ENCODE measurements at regions not wholly inside any gene's neighbourhood (a gene's known extent, or its start where the extent isn't known, plus 50 kb on each side); places are given as distances from the start of the nearest gene placed in this dataset.
A peak's percentile ranks its signal among the peaks of the same experiment; 100 is the strongest.

DNA sequence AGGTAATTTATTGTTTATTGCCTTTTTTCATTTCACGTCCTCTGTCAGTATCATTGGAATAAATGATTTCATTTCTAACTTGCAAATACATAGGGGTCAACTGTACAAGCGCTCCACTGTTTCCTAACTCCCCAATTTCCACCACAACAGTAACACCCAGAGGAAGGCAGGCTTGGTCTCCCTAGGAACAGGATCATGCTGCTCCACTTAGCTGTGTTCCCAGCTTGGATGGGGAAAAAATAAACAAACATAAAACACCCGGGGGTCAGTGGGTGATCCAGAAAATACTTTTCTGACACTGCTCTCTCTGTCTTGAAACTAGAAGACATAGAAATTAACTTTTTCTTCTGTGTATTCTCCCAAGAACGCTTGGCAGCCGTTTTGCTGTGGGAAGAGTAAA, 772.5 kb downstream of the TRIML1 start:
- TF ChIP-seq CTCF (IDR thresholded peaks at IDR 0.05; ENCODE audit: insufficient read depth, low read depth, low read length, missing control alignments) = no peak
- no peak for DNase-seq (ENCODE audit: low read depth)
- no peak overlapping the region for H3K4me3 ChIP-seq (ENCODE audit: low read length)

- no peak overlapping the region for H3K4me3 ChIP-seq (ENCODE audit: low read length)
- no peak for TF ChIP-seq CTCF (IDR thresholded peaks at IDR 0.05; ENCODE audit: insufficient read depth, low read depth, low read length, missing control alignments)
- no peak for DNase-seq (ENCODE audit: low read depth)
Measured at GRCh38 chr4:188915175-188915574, 775.9 kb downstream of the TRIML1 start.

DNA sequence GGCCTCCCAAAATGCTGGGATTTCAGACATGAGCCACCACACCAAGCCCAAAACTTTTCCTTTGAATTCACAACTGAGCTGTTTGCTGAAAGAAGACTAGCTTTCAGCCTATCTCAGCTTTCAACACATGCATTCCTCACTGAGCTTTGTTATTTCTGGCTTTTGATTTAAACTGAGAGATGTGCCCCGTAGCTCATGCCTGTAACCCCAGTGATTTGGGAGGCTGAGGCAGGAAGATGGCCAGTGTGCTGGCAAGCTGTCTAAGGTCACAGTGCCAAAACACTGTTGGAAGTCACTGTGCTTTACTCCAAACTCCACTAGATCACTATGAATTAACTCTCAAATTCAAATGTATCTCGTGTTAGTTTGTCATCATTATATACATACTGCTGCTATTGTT, 779.5 kb downstream of the TRIML1 start:
- no peak for TF ChIP-seq CTCF (IDR thresholded peaks at IDR 0.05; ENCODE audit: insufficient read depth, low read depth, low read length, missing control alignments)
- H3K4me3 ChIP-seq (ENCODE audit: low read length) = no peak overlapping the region
- DNase-seq (ENCODE audit: low read depth) = no peak

- H3K4me3 ChIP-seq (ENCODE audit: low read length) = no peak overlapping the region
- peak; percentile 10 for DNase-seq (ENCODE audit: low read depth)
- no peak for TF ChIP-seq CTCF (IDR thresholded peaks at IDR 0.05; ENCODE audit: insufficient read depth, low read depth, low read length, missing control alignments)
Measured at GRCh38 chr4:188930822-188931221, 791.6 kb downstream of the TRIML1 start.

GRCh38 chr4:188934320-188934962, 795.2 kb downstream of the TRIML1 start:
- TF ChIP-seq CTCF (IDR thresholded peaks at IDR 0.05; ENCODE audit: insufficient read depth, low read depth, low read length, missing control alignments) = no peak
- peak; percentile 96 for DNase-seq (ENCODE audit: low read depth)
- no peak overlapping the region for H3K4me3 ChIP-seq (ENCODE audit: low read length)

DNA sequence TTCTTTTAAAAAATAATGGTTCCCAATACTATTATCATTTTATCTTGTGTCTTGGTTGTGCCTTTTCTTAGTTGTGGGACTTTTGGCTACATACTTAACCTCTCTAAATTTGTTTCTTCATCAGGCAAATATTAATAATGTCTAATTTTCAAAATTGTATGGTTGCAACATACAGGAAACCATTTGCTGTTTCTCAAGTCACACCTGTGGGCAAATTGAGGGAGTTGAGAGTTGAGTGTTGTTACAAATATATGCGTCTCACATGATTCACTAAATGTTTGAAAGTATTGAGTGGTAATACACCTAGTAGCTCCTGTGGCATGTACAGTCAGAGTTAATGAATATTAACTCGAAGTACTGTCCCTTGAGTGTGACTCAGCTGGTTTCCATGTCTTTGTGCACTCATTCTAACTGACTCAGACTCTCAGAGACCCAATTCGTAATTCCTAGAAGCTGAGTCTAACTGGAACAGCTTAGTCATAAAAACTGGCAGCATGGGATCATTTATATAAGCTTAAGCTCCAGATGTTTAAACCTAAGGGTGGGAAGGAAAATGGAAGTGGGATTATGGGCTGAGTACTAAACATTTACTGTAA, 802.4 kb downstream of the TRIML1 start:
- TF ChIP-seq CTCF (IDR thresholded peaks at IDR 0.05; ENCODE audit: insufficient read depth, low read depth, low read length, missing control alignments) = no peak
- DNase-seq (ENCODE audit: low read depth) = peak; percentile 99
- no peak overlapping the region for H3K4me3 ChIP-seq (ENCODE audit: low read length)

GRCh38 chr4:188942606-188943005, 803.4 kb downstream of the TRIML1 start:
- H3K4me3 ChIP-seq (ENCODE audit: low read length) = no peak overlapping the region
- DNase-seq (ENCODE audit: low read depth) = no peak
- no peak for TF ChIP-seq CTCF (IDR thresholded peaks at IDR 0.05; ENCODE audit: insufficient read depth, low read depth, low read length, missing control alignments)
